GM12874 (cell line): ENCODE measurements at regions not wholly inside any gene's neighbourhood (a gene's known extent, or its start where the extent isn't known, plus 50 kb on each side); places are given as distances from the start of the nearest gene placed in this dataset.

Experiments
- TF ChIP-seq, protein P1 (sequence below): IDR thresholded peaks from 2 replicates; pipeline ENCODE4 v1.5.1; 2011; ENCODE audit warnings: low read depth, mild to moderate bottlenecking, control low read depth, low read length, moderate library complexity; ENCODE audit not compliant: insufficient read depth

DNA sequence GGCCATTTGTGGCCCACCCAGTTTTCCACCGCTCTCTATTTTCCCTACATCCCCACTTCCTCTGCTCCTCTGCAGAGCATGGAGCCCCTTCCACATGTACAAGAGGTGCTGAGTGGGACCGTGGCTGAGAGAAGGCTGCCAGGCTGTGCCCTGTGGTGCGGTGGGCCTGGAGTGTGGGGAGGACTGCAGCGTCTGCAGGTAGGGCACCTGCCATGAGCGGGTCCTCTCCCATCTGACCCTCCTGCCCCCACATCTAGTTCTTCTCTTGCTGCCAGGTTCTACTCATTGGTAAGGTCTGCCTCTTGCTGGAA is 145.6 kb upstream of the FAM20C start:
- TF ChIP-seq, protein P1, sequence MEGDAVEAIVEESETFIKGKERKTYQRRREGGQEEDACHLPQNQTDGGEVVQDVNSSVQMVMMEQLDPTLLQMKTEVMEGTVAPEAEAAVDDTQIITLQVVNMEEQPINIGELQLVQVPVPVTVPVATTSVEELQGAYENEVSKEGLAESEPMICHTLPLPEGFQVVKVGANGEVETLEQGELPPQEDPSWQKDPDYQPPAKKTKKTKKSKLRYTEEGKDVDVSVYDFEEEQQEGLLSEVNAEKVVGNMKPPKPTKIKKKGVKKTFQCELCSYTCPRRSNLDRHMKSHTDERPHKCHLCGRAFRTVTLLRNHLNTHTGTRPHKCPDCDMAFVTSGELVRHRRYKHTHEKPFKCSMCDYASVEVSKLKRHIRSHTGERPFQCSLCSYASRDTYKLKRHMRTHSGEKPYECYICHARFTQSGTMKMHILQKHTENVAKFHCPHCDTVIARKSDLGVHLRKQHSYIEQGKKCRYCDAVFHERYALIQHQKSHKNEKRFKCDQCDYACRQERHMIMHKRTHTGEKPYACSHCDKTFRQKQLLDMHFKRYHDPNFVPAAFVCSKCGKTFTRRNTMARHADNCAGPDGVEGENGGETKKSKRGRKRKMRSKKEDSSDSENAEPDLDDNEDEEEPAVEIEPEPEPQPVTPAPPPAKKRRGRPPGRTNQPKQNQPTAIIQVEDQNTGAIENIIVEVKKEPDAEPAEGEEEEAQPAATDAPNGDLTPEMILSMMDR: no peak

DNA sequence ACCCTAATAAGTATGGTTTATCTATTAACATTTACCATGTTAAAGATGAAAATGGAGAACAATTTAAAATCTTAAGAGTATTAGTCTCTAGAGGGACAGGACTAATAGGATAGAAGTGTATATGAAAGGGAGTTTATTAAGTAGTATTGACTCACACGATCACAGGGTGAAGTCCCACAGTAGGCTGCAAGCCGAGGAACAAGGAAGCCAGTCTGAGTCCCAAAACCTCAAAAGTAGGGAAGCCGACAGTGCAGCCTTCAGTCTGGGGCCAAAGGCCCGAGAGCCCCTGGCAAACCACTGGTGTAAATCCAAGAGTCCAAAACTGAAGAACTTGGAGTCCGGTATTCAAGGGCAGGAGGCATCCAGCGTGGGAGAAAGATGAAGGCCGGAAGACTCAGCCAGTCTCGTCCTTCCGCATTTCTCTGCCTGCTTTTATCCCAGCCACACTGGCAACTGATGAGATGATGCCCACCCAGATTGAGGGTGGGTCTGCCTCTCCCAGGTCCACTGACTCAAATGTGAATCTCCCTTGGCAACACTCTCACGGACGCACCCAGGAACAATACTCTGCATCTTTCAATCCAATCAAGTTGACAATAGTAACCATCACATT is 140.8 kb upstream of the FAM20C start:
- TF ChIP-seq, protein P1: no peak

DNA sequence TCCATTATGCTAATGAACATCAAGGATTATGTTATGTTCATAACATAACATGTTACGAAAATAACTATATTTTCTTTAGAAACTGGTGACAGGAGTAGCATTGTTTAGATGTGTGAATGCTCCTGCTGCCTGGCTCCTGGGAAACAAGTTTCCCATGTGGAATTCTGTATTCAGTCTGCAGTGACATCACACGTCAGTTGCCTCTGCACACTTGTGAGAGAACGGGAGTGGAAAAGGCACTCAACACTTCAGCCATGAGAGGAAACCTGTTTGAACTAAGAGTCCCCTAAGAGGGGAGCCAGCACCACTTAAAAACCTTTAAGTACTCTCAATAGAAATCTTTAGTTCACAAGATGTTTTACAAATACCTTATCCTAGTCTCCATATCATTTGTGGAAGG is 140.3 kb upstream of the FAM20C start:
- TF ChIP-seq, protein P1: no peak

DNA sequence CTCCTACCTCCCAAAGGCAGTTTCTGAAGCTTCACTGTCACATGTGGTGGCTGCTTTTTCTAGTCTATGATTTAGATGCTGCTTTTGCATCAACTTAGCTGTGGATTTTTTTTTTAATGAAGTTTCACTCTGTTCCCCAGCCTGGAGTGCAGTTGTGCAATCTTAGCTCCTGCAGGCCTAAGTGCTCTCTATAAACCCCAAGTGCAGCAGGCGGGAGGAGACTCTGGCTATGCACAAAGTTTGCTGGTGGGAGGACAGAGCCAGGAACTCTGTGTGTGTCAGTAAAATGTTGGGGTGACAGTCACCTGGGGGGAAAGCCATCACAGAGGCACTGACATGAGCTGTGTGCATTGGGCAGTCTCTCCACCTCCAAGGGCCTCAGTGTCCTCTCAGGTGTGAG is 138.8 kb upstream of the FAM20C start:
- TF ChIP-seq, protein P1: no peak

DNA sequence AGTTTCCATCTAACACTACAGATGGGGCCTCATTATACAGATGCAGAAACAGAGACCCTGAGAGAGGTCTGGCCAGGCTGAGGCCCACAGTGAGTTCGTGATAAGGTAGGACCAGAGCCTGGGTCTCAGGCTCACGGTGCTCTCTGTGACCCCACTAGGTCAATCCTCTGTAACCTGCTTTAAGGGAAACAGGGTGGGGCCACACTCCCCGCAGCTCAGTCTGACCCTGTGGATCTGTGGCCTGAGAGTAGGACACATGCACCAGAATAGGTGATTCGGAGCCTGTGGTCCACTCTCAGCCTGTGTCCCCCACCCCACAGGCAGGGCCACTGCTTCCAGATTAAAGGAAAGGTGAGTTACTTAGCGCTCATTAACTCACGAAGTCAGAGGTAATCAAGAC is 137.8 kb upstream of the FAM20C start:
- TF ChIP-seq, protein P1: no peak

DNA sequence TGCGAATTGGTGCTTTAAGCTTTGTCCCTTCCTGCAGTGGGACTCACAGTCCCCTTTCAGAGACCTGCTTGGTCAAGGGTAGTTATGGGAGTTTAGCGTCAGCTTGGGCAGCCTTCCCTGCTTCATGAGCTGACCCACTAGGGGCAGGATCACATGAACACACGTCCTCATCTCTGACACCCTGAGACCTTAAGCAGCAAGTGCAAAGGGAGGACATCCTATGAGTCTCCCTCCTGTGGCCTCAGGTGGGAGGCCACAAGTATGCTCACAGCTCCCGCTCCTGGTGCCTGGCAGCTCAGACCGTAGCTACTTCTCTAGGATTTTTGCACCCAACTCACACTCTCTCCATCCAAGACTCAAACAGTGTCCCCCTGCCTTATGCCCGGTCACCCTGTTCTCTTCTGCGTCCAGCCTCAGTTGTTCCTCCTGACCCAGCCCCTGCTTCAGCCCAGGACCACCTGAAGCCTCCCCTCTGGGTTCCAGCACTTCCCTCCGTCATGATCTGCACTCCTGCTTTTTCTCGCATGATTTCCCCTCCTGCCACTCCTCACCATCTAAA is 136.6 kb upstream of the FAM20C start:
- TF ChIP-seq, protein P1: no peak

DNA sequence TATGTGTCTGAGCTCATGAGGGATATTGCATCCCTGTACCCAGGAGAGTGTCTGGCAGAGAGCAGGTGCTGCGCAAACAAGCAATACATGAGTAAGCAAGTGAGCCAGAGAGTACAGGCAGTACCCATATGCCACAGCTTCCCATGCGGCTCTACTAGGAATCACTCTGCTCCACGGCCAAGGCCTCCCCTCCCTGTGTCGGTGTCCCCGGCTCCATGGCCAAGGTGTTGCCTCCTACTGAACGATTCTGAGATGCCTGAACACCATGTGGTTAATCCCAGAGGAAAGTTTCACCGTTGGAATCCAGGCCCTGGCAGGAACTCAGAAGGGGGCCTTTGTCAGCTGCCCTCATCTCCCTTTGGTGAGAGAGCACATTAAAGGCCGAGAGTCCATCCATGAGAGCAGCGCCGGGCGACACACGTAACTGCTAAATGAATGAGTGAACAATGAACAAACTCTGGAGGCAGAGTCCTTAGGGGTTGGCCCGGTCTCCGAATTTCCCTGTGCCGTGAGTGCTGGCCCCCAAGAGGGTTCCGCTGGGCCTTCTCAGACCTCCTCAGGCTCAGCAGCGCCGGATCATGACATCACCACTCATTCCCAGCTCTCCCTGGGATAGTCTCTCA is 136.0 kb upstream of the FAM20C start:
- TF ChIP-seq, protein P1: no peak
